ENCODE measurements at regions not wholly inside any gene's neighbourhood (a gene's known extent, or its start where the extent isn't known, plus 50 kb on each side); places are given as distances from the start of the nearest gene placed in this dataset.

DNA sequence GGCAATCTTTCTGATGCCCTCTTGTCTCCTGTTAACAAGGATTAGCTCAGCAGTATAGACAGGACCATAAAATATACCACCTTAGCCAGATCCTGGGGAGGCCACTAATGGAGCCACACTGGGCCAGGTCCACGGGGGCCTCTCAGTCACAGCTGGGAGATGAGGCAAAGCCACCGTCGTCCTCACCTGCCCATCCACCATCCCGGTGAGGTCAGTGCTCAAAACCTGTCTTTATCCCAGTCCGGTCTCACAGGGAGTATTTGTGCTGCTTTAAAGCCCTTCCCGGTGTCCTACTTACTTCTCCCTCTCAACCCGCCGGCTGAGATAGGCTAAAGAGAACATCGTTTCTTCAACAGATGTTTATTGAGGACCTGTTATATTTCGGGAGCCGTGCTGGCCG lies 104.3 kb downstream of the EDN3 start:
- no peak for DNase-seq

DNA sequence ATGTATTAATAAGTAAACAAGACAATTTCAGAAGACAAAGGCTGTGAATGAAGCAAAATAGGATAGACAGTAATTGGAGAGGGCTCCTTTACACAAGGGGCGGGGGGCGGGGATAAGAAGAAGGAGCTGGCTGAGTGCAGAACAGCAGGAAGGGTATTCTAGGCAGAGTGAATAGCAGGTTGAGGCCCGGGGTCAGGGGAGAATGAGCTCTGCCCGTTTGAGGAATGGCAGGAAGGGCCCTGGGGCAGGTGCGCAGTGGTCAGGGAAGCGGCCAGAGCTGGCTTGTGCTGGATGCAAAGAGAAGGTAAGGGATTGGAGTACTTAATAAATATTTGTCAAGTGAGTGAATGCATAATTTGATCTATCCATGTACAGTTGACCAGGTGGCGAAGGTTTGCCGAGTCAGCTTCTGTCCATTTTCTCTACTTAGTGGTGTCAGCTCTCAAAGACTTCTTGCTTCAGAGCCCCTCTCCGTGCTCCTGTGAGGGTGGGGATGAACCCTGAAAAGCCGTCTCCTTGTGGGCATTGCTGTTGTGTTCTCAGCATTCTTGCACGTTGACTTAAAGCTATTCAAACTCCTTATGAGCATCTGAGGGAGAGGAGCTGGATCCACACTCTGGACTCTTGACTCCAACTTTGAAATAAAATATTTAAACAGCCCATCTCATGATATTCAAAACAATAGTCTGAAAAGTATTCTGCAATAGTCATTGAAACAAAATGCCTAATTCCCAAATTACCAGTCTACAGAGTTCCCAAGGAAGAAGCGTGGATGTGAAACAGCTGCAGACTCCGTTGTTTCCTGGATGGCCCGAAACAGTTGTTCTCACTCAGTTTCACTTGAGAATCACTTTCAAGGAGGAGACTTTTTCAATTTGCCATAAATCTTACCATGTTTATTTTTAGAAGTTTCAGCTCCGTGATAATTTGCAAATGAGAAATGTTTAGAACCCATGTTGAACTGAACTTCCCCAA lies 105.1 kb downstream of the EDN3 start:
- DNase-seq: no peak

DNA sequence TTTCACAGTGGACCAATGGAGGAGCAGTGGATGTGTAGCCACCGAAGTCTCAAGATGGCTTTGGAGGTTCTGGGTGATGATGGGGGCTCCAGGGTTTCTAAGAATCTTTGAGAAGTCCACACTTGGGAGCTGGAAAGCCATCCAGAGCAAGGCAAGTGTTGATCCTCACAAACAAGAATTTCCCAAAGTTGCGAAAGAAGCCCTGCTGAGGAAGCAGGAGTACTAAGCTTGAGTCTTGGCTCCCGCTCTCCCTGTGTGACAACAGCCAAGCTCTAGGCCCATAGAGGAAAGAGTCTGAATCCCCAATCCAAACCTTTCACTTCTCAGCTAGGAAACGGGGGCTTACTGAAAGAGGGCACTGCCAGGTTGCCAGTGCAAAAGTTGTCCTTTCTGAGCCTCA lies 106.0 kb downstream of the EDN3 start:
- no peak for DNase-seq

DNA sequence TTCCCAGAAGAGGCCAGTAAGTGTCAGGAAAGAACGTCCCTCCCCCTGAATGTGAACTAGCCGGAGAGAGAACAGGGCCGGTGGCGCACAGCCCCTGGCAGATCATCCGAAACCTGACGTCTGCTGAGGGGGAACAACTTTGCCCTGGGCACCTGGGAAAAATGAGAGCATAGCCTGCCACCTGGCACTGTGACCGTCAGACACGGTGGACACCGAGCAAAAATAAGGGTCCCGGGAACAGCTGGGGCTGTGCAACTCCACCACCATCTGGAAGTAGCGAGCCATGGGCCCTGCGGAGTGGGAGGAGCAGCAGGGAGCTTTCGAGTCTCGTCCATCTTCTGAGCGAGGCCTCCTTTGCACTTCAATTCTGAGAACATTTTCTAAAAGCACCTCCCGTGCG lies 110.8 kb downstream of the EDN3 start:
- DNase-seq: no peak

DNA sequence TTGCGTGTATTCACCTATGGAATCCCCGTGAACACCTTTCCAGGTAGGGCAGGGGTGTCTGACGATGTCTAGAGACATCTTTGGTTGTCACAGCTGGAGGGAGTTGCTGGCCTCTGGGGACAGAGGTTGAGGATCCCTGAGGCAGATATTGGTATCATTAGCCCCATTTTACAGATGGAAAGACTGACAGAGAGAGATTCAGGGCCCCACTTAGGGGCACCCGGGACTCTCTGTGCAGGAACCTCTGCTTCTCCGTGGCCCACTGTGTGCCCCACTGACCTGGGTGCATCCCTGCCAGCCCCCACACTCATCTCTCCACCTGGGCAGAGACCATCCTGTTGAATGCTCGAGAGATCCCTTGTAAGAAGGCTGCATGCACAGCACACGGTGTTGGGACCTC lies 111.2 kb downstream of the EDN3 start:
- DNase-seq: no peak

DNA sequence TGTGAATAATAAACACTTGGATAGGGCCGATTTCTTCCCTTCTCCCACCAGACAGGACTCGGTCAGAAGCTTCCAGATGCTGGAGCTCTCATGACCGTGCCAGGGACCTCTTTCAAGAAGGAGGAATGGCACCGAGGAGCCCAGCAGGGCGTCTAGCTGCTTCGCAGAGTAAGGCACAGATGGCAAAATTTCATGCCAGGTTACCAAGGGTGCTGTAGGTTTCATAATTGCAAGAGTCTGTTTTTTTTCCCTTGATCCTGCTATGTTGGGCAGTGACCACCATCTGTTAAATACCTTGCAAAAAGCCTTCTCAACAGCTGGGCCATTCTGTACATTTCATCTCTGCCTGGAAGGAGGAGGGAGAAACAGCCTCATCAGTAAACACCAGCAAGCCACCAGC lies 111.8 kb downstream of the EDN3 start:
- DNase-seq: no peak

DNA sequence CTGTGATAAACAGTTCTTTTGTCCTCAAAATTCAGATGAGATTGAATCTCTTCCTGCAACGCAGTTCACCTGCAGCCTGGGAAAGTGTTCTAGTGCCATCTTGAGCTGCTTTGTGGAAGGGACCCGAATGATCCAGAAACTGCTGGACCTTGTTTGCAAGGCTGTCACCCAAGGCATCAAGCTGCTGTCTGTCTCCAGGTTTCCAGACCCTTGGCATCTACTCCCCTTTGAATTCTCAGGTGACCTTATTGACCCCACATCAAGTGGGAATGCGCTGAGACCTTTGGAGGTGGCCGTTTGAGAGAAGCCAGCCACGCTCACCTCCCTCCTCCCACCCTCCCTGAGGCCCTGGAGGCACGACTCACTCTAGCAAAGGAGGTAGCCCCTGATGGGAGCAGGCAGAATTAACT lies 112.5 kb downstream of the EDN3 start:
- DNase-seq: peak; percentile 7

DNA sequence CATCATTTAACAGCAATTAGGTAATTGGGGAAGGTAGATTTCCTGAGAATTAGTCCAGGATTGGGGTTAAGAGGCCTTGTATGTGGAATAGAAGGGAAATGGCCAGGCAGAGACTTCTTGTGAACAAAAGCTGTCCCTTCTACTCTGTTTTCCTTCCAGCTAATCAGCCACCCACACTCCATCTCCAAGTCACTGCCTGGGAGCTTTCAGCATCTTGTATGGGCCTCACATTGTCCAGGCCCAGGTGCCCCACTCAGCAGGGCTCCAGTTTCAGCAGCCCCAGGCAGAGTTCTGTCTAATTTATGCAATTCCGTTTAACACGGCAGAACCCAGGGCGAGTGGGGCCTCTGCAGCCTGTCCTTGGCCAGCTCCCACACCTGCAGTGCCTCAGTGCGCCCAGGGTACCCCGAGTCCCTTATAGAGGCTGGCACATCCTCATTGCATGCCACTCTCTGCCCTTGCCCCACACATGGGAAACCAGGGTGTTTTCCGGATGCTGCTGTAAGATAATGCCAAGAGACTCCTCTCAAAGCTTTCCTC lies 113.0 kb downstream of the EDN3 start:
- no peak for DNase-seq

DNA sequence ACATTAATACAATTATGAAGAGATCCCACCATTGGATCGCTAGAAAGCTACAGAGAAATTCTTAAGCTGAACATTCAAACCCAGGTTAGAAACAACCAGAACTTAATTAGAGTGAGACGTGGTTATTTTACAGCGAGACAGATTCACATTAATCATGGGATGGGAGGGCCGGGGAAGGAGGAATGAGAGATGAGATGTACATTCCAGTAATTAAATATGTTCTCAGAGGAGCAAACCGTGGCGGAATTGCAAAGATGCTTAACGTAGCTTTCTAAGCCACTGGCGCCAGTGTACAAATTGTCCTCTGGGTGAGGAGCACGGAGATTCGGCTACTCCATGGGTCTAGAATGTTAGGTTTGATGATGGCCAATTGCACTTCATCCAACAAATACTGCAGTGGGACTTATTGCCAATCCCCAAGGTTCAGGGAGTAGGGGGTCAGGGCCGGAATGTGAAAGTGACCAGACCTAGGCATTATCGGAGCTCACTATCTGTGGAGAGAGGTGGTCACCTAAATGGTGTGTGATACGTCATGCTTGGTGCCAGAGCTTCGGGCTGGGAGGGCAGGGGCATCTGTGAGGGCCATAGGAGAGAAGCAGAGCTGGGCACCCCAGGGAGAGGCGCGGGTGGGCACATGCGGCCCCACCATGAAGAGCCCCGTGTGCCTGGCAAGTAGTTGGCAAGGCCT lies 114.7 kb downstream of the EDN3 start:
- no peak for DNase-seq

DNA sequence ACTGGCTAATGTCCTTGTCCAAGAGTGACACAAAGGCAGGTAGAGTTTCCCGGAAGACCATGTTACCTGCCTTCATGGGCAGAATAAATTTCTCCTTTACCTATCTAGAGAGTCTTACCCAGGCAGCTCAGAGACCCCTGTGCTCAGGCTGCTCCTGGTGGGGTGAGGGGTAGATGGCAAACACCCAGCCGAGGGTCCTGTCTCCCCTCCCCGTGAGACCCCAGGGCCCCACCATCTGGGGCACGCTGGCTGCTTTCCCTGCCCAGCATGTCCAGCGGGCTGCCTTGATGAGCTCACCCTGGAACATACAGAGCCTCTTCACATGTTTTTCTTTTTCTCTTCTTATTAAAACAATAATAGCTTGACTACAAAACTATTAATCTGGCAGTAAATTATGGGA lies 116.5 kb downstream of the EDN3 start:
- no peak for DNase-seq

DNA sequence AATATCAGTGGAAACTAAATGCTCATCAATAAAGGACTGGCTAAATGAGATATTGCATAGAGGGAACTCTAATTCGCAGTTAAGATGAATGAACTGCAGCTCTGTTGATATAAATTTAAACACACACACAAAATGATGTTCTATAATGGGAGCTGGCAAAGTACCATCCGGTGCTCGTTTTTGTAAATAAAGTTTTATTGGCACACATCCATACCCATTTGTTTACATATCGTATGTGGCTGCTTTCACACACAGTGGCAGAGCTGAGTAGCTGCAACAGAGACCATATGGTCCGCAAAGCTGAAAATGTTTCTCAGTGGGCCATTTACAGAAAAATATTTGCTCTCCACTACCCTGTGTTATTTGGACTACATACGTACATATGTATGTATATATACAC lies 120.7 kb downstream of the EDN3 start:
- no peak for DNase-seq

DNA sequence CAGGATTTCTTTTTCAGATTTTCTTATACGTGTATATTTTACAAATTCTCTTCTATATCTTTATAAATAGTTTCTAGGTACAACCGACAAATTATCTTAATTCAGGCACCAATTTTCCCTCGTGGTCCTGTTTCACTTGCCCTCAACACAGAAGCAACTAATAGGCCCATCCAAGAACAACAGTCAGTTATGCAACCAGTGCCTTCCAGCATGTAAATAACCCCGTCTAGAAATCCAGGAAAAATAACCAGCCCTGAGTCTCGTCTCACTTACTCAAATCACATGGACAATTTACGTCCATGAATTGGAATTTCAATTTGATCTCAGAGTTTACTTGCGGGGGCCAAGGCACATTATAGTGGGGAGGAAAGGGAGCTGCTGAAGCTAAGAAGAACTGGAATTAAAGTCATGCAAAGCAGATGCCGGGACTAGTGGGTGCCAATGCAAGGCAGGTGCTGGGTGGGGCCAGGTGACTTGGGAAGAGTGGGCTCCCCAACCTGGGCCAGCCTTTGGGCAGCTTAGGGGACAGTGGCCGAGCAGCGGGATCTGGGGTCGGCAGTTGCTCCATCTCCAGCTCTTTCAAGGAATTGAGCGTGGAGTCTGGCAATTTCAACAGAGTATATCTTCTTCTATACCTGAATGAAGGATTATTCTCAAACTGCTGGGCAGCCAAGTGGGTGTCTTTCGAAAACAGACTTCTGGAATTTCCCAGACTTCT lies 121.7 kb downstream of the EDN3 start:
- DNase-seq: no peak

DNA sequence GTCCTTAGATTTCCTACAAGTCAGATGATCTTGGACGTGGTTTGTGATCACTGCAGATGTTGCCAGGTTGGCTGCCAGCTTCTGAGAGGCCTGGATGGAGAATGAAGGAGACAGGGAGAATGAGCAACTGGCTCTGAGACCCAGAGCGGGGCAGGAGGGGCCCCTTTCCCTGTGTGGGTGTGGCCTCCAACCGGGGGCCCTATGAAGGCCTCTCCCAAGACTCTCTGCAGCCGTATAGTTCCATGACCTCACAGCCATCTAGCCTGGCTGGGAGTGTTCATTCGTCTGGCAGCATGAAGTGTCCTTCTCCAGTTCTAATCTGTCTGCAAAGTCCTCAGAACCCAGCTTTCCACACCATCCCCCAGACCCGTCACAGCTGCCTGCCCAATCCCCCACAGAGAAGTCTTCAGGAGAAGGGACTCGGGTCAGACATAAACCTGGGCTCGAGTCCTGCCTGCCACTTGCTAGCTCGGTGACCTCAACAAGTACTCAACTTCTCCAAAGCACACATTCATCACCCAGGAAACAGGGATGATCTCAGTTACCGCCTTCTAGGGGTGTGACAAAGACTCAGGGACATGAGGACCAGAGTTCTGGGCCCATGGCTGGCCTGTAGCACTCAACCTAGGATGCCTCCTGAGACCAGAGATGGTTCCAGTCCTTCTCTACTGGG lies 122.6 kb downstream of the EDN3 start:
- DNase-seq: no peak

DNA sequence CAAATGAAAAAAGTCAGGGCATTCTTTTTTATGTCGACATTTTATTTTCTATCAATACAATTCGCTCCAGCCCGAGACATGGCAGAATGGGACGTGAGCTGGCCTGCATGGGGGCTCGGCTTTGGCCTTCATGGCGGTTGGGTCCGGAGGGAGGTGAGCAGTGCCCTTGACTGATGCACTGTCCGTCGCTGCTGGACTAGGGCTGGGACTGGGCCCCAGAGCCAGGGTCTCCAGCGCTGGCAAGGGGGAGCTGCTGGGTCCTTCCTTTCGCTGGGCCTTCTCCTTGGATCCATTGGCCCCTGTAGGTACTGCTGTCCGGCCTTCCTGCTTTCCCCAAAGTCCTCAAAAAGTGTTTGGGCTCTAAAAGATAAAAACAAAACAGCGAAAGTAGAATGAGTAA lies 124.6 kb downstream of the EDN3 start:
- DNase-seq: no peak

DNA sequence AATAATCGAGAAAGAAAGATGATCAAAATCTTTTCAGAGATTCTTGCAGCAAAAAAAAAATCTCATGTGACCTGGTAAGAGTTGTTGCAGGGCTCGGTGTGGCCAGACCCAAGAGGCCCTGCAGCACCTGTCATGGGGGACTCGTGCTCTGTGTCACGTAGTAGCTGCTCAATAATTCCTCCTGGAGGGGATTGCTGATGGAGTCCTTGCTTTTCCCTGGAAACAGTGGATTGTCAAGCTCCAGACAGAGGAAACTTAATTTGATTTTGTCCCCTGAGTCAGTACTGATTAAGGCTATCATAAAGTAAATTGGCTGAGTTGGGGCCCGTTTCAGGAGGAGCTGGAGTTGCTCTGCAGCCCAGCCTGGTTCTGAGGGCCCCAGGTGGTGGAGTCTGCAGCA lies 125.2 kb downstream of the EDN3 start:
- DNase-seq: no peak

DNA sequence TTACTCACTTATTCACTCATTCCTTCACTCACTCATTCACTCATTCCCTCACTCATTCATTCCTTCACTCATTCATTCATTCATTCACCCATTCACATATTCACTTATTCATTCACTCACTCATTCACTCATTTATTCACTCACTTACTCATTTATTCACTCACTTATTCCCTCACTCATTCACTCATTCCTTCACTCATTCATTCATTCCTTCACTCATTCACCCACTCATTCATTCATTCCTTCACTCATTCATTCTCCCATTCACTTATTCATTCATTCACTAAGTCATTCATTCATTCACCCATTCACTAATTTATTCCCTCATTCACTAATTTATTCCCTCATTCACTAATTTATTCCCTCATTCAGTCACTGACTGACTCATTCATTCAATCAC lies 127.6 kb downstream of the EDN3 start:
- DNase-seq: no peak

DNA sequence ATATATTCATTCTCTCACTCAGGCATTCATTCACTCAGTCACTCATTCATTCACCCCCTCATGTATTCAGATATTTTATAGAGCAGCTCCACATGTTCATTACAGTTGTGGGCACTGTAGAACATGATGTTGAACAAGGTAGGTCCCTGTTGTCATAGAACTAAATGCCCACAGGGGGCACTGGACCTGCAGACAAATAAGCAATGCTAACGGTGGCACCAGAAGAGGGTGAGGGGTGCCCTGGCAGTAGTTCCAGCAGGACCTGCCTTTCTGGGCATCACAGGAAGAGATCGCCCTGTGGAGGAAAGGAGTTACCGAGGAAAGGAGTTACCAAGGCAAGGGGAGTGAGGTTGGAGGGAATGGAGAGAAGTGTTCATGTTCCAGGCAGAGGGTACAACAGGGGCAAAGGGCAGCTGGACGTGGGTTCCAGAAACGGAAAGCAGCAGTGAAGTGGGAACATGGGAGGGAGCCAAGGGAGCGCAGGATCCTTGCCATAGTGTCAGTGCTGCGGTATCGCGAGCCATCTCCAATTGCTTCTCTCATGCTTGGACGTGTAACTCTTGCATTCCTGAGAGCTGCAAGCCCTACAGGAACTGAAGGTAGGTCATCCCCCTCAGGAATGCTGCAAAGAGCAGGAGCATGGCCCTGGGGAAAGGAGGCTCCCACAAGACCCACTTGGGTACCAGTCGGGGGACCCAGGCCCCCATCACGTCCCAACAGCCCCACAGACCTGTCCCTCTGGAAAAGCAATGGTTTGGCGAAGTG lies 128.2 kb downstream of the EDN3 start:
- no peak for DNase-seq

DNA sequence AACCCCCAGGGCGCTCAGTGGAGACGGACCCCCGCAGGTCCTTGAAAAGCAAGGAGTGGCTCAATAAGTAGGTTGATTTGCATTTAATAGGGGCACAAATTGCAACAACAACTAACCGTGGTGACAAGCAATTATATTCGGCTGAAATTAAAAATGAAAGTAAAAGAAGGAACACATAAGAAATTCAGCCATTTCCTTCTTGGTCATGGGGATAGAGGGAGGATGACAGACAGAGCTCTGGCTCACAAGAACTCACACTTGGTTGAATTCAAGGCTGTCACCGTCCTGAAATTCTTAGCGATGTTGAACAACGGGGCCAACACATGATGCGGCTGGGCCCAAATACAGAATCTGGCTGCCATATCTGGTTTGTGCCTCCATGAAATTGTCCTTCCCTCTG lies 129.0 kb downstream of the EDN3 start:
- no peak for DNase-seq

DNA sequence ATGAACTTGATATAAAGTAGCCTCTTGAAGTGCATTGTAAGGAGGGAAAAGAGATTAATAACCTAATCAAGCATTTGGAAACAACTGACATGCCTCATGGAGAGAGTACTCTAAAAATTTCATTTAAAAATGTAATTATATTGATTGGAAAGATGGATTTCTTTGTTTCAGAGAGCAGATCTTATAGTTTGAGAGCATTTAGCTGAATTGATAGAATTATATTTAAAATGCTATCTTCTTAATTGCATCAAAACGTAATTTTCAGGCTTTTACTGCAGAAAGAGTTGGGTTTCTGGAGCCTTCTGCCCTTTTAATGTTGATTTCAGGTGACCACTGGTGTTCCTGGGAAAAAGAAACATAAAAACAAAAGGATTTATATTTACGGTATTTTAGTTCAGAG lies 130.6 kb downstream of the EDN3 start:
- DNase-seq: no peak

DNA sequence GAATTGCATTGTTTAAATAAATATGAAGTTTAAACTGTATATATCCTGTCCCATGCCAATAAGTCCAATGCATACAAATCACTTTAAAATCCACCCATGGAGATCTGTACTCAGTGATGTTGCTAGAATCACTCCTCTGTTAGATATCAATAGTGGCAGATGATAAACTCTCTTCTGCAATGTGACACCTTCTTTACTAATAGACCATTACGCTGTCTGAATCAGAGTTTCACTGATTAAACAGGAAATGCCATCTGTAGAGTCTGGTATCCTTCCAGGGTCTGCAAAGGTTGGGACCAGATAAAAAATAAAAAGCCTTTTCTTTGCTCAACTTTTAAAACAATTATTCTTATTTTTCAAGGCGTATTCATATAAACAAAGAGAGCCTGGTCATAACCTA lies 134.5 kb downstream of the EDN3 start:
- no peak for DNase-seq

DNA sequence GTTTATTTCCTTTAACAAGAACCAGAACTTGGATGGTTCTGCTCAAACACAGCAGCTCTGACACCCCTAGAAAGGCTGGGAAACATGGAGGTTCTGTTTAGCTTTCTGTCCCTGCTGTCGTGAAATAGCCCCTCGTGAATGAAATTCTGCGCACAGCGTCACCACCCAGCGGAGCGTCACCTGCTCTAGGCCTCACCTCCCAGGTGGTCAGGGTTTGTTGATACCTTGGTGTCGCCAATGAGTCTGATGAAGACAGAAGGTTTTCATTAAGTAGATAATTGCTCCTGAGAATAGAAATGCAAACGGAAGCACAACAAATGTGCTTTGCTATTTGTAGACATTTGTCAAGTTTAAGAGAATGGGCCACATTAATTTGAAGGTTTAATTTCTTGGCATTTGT lies 135.1 kb downstream of the EDN3 start:
- no peak for DNase-seq

DNA sequence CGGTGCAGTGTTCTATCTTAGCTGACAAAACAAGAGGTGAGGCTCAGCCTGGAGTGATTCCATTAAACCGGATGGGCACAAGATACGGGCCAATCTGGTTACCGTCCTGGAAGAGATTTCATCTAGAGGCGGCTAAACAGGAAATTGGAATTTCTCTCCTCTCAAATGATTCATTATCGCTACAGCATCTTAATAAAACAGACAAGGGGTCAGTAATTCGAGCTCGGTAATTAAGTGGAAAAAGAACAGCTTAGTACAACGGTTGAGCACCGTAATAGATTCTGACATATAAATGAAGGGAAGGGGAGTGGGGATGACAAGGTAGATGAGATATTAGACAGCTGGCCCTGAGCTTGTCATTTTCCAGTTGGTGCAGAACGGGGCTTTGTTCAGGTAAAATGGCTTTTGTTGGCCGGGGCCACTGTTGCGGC lies 137.2 kb downstream of the EDN3 start:
- no peak for DNase-seq
